ENCODE measurements at regions not wholly inside any gene's neighbourhood (a gene's known extent, or its start where the extent isn't known, plus 50 kb on each side); places are given as distances from the start of the nearest gene placed in this dataset.
A peak's percentile ranks its signal among the peaks of the same experiment; 100 is the strongest.

GRCh38 chr10:62617652-62618051 is 186.9 kb upstream of the ADO start:
- no peaks in the 10 kb centered on the region for H3K36me3 Mint-ChIP-seq (ENCODE audit: low read depth)
- H3K27ac Mint-ChIP-seq, result no peak overlapping the region
- CTCF ChIA-PET, result interaction anchor here (1.0 kb wide), 1 partner anchor 200 kb away, joined by 4 read pairs; no protein-coding TSS in a partner anchor
- no peak for DNase-seq
- H3K4me1 Mint-ChIP-seq, result peaks cover 47% of the 10 kb centered on the region
- H3K27me3 Mint-ChIP-seq, result peaks cover 5% of the 10 kb centered on the region
- POLR2A ChIA-PET, result interaction anchor here (0.9 kb wide), 1 partner anchor 200 kb away, joined by 3 read pairs; no protein-coding TSS in a partner anchor
- H3K4me3 Mint-ChIP-seq, result no peak overlapping the region
- H3K9me3 Mint-ChIP-seq, result peaks cover 3% of the 10 kb centered on the region

- Mint-ChIP-seq H3K4me1 (peaks cover 47% of the 10 kb centered on the region), H3K36me3 (ENCODE audit: low read depth) (no peaks in the 10 kb centered on the region), H3K27me3 (peaks cover 5% of the 10 kb centered on the region), H3K4me3 (no peak overlapping the region), H3K27ac (no peak overlapping the region), H3K9me3 (peaks cover 3% of the 10 kb centered on the region)
- DNase-seq, result no peak
- CTCF ChIA-PET, result no interaction called here
- POLR2A ChIA-PET, result interaction anchor here (1.3 kb wide), 1 partner anchor 115 kb away, joined by 5 read pairs; no protein-coding TSS in a partner anchor
Observed at GRCh38 chr10:62618054-62618453, 186.5 kb upstream of the ADO start.

- Mint-ChIP-seq H3K4me1 (peaks cover 44% of the 10 kb centered on the region), H3K4me3 (no peak overlapping the region), H3K27me3 (peaks cover 5% of the 10 kb centered on the region), H3K27ac (no peak overlapping the region), H3K36me3 (ENCODE audit: low read depth) (no peaks in the 10 kb centered on the region), H3K9me3 (peaks cover 3% of the 10 kb centered on the region)
- ChIA-PET CTCF (interaction anchor here (0.8 to 2.2 kb wide), 2 partner anchors 8 to 19 kb away, joined by 3 to 8 read pairs; no protein-coding TSS in a partner anchor), POLR2A (interaction anchor here (1.0 to 1.3 kb wide), 2 partner anchors 114 to 514 kb away, joined by 3 to 5 read pairs; partner anchors contain the start of gene NRBF2)
- DNase-seq, result no peak
Observed at GRCh38 chr10:62618576-62619412, 185.7 kb upstream of the ADO start.

- no peaks in the 10 kb centered on the region for H3K9me3 Mint-ChIP-seq
- H3K4me1 Mint-ChIP-seq, result peaks cover 38% of the 10 kb centered on the region
- H3K36me3 Mint-ChIP-seq (ENCODE audit: low read depth), result no peaks in the 10 kb centered on the region
- DNase-seq, result no peak
- no peak overlapping the region for H3K4me3 Mint-ChIP-seq
- CTCF ChIA-PET, result interaction anchor here (0.8 to 2.2 kb wide), 2 partner anchors 9 to 18 kb away, joined by 3 to 8 read pairs; no protein-coding TSS in a partner anchor
- no peak overlapping the region for H3K27ac Mint-ChIP-seq
- H3K27me3 Mint-ChIP-seq, result peaks cover 5% of the 10 kb centered on the region
- POLR2A ChIA-PET, result interaction anchor here (0.7 to 1.3 kb wide), 4 partner anchors 114 to 513 kb away, joined by 3 to 5 read pairs (median 4); partner anchors contain the start of genes ADO and NRBF2
Observed at GRCh38 chr10:62619413-62619738, 185.1 kb upstream of the ADO start.

GRCh38 chr10:62620491-62620890 is 184.0 kb upstream of the ADO start:
- DNase-seq, result no peak
- H3K36me3 Mint-ChIP-seq (ENCODE audit: low read depth), result no peaks in the 10 kb centered on the region
- CTCF ChIA-PET, result interaction anchor here (2.2 kb wide), 1 partner anchor 10 kb away, joined by 8 read pairs; no protein-coding TSS in a partner anchor
- H3K9me3 Mint-ChIP-seq, result no peaks in the 10 kb centered on the region
- no peak overlapping the region for H3K4me3 Mint-ChIP-seq
- H3K27ac Mint-ChIP-seq, result no peak overlapping the region
- peaks cover 27% of the 10 kb centered on the region for H3K4me1 Mint-ChIP-seq
- POLR2A ChIA-PET, result interaction anchor here (1.3 kb wide), 1 partner anchor 184 kb away, joined by 4 read pairs; the partner anchor contains the start of gene ADO
- H3K27me3 Mint-ChIP-seq, result peaks cover 5% of the 10 kb centered on the region

- POLR2A ChIA-PET, result interaction anchor here (1.1 kb wide), 1 partner anchor 182 kb away, joined by 3 read pairs; the partner anchor contains the start of gene ADO
- Mint-ChIP-seq H3K4me3 (no peak overlapping the region), H3K4me1 (peaks cover 21% of the 10 kb centered on the region), H3K36me3 (ENCODE audit: low read depth) (no peaks in the 10 kb centered on the region), H3K27me3 (peaks cover 2% of the 10 kb centered on the region), H3K27ac (no peak overlapping the region), H3K9me3 (no peaks in the 10 kb centered on the region)
- CTCF ChIA-PET, result interaction anchor here (1.0 kb wide), 1 partner anchor 261 kb away, joined by 5 read pairs; no protein-coding TSS in a partner anchor
- DNase-seq, result no peak
Observed at GRCh38 chr10:62623223-62623622, 181.3 kb upstream of the ADO start.

GRCh38 chr10:62625484-62625883 is 179.0 kb upstream of the ADO start:
- H3K27me3 Mint-ChIP-seq, result peaks cover 2% of the 10 kb centered on the region
- H3K27ac Mint-ChIP-seq, result no peak overlapping the region
- ChIA-PET CTCF (interaction anchor here (1.7 kb wide), 1 partner anchor 15 kb away, joined by 4 read pairs; no protein-coding TSS in a partner anchor), POLR2A (interaction anchor here (0.7 kb wide), 1 partner anchor 12 kb away, joined by 3 read pairs; no protein-coding TSS in a partner anchor)
- no peak for DNase-seq
- H3K4me3 Mint-ChIP-seq, result no peak overlapping the region
- no peaks in the 10 kb centered on the region for H3K36me3 Mint-ChIP-seq (ENCODE audit: low read depth)
- H3K4me1 Mint-ChIP-seq, result peaks cover 4% of the 10 kb centered on the region
- H3K9me3 Mint-ChIP-seq, result no peaks in the 10 kb centered on the region

GRCh38 chr10:62626079-62626478 is 178.4 kb upstream of the ADO start:
- H3K27me3 Mint-ChIP-seq, result peaks cover 2% of the 10 kb centered on the region
- no peak overlapping the region for H3K27ac Mint-ChIP-seq
- peaks cover 2% of the 10 kb centered on the region for H3K9me3 Mint-ChIP-seq
- no peak for DNase-seq
- peaks cover 2% of the 10 kb centered on the region for H3K4me1 Mint-ChIP-seq
- CTCF ChIA-PET, result interaction anchor here (1.7 kb wide), 1 partner anchor 16 kb away, joined by 4 read pairs; no protein-coding TSS in a partner anchor
- H3K4me3 Mint-ChIP-seq, result no peak overlapping the region
- POLR2A ChIA-PET, result interaction anchor here (0.7 kb wide), 1 partner anchor 11 kb away, joined by 3 read pairs; no protein-coding TSS in a partner anchor
- peaks cover 2% of the 10 kb centered on the region for H3K36me3 Mint-ChIP-seq (ENCODE audit: low read depth)

- CTCF ChIA-PET, result no interaction called here
- peaks cover 2% of the 10 kb centered on the region for H3K9me3 Mint-ChIP-seq
Observed at GRCh38 chr10:62626817-62627216, 177.7 kb upstream of the ADO start.

GRCh38 chr10:62627983-62628382 is 176.5 kb upstream of the ADO start:
- Mint-ChIP-seq H3K4me1 (peaks cover 17% of the 10 kb centered on the region), H3K4me3 (no peak overlapping the region), H3K27me3 (peaks cover 2% of the 10 kb centered on the region), H3K9me3 (peaks cover 2% of the 10 kb centered on the region), H3K27ac (no peak overlapping the region), H3K36me3 (ENCODE audit: low read depth) (peaks cover 2% of the 10 kb centered on the region)
- DNase-seq, result no peak
- ChIA-PET CTCF (no interaction called here), POLR2A (no interaction called here)

More at GRCh38 chr10:62626817-62627216, 177.7 kb upstream of the ADO start:
- Mint-ChIP-seq H3K27ac (no peak overlapping the region), H3K36me3 (ENCODE audit: low read depth) (peaks cover 2% of the 10 kb centered on the region), H3K4me1 (peaks cover 8% of the 10 kb centered on the region), H3K27me3 (peaks cover 2% of the 10 kb centered on the region), H3K4me3 (no peak overlapping the region)
- POLR2A ChIA-PET, result no interaction called here
- no peak for DNase-seq

GRCh38 chr10:62631241-62631640 is 173.3 kb upstream of the ADO start:
- ChIA-PET CTCF (interaction anchor here (0.7 kb wide), 1 partner anchor 1080 kb away, joined by 3 read pairs; no protein-coding TSS in a partner anchor), POLR2A (no interaction called here)
- H3K36me3 Mint-ChIP-seq (ENCODE audit: low read depth), result peaks cover 2% of the 10 kb centered on the region

GRCh38 chr10:62632071-62632809 is 172.3 kb upstream of the ADO start:
- peaks cover 28% of the 10 kb centered on the region for H3K4me1 Mint-ChIP-seq
- no peak overlapping the region for H3K4me3 Mint-ChIP-seq
- peaks cover 2% of the 10 kb centered on the region for H3K9me3 Mint-ChIP-seq
- ChIA-PET POLR2A (interaction anchor here (0.6 to 1.7 kb wide), 2 partner anchors 139 to 185 kb away, joined by 3 to 5 read pairs; no protein-coding TSS in a partner anchor), CTCF (interaction anchor here (1.0 kb wide), 1 partner anchor 186 kb away, joined by 4 read pairs; no protein-coding TSS in a partner anchor)
- peak; percentile 77 for DNase-seq
- peak overlapping the region; percentile 78 for H3K27ac Mint-ChIP-seq
- H3K36me3 Mint-ChIP-seq (ENCODE audit: low read depth), result peaks cover 2% of the 10 kb centered on the region
- no peaks in the 10 kb centered on the region for H3K27me3 Mint-ChIP-seq

More at GRCh38 chr10:62631241-62631640, 173.3 kb upstream of the ADO start:
- H3K27ac Mint-ChIP-seq, result no peak overlapping the region
- peaks cover 2% of the 10 kb centered on the region for H3K9me3 Mint-ChIP-seq
- no peaks in the 10 kb centered on the region for H3K27me3 Mint-ChIP-seq
- H3K4me3 Mint-ChIP-seq, result no peak overlapping the region
- no peak for DNase-seq
- H3K4me1 Mint-ChIP-seq, result peaks cover 28% of the 10 kb centered on the region

All from activated CD4-positive, alpha-beta memory T cell treated with anti-CD3 and anti-CD28 coated beads, Interleukin-2, amount 10 ng/mL, durations not matched to agents 7 days and 5 days (primary cell).